Skeletal muscle cell (primary cell): ENCODE measurements at regions not wholly inside any gene's neighbourhood (a gene's known extent, or its start where the extent isn't known, plus 50 kb on each side); places are given as distances from the start of the nearest gene placed in this dataset.
A peak's percentile ranks its signal among the peaks of the same experiment; 100 is the strongest.
"Not testable (repeated sequence)": the region's sequence is repeated elsewhere in the genome, so short reads cannot be mapped to it uniquely, and the experiment has no call there.

Source experiments
- DNase-seq: peaks from one replicate; pipeline ENCODE4 v3.0.0-alpha.2; 2010; ENCODE audit warnings: low read depth
- H3K4me3 ChIP-seq: 2 replicates; pipeline ENCODE4 v1.5.1; 2011; ENCODE audit warnings: low read depth, mild to moderate bottlenecking, control low read depth, low read length, moderate library complexity

- DNase-seq, H3K4me3 ChIP-seq: not testable (repeated sequence)
Observed at GRCh38 chrX:25771853-25772252, 366.3 kb upstream of the MAGEB18 start.

GRCh38 chrX:25797796-25798195 lies 340.3 kb upstream of the MAGEB18 start:
- not testable (repeated sequence) for DNase-seq, H3K4me3 ChIP-seq

DNA sequence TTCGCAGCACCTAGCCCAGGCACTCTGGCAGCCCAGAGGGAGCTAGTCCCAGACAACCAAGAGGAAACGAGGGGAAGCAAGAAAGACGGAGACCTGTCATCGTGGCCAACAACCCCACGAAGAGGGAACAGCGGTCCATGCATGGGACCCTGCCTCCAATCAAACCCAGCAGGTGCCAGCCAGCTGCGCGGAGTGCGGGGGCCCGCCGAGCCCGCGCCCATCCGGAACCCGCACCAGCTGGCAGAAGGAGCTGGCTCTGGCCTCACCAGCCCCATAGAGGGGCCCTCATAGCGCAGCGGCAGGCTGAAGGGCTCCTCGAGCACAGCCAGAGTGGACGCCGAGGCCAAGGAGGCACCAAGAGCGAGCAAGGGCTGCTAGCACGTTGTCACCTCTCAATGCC lies 332.4 kb upstream of the MAGEB18 start:
- H3K4me3 ChIP-seq, result no peak overlapping the region
- DNase-seq, result no peak

GRCh38 chrX:25807022-25807421 lies 331.1 kb upstream of the MAGEB18 start:
- no peak for DNase-seq
- H3K4me3 ChIP-seq, result no peak overlapping the region

DNA sequence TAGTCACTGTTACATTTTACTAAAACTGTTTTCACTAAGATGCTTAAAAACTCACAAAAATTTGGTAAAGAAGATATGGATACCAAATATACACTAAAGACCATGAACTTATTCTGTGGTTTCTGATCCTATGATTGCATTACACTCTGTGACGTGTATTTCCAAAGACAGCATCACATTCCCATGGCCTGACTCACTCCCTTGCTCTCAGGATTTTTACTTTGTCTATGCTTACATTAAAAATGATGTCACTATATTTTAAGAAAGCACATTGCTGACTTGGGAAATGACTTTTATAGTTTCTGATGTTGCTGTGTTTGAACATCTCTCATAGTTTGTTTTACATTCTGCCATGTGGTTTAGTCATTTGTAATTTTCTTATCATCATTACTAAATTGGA lies 327.9 kb upstream of the MAGEB18 start:
- DNase-seq, result peak; percentile 49
- no peak overlapping the region for H3K4me3 ChIP-seq

DNA sequence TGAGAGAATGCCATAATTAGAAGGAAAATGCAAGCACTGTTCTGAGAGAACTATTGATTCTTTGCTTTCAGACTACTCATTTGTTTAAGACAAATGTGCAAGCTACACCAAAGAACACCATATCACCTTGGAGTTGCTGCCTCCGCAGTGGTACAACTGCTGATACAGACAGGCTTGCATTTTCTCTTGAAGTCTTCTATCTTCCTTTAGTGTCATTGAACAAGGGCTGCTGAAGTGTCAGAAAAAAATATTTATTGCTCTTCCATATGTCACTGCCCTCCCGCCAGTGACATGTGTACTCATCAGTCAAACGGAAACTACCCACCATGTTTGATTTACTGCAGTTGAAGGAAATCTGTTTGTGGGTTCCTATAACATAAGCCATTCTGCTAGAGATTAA lies 318.3 kb upstream of the MAGEB18 start:
- no peak overlapping the region for H3K4me3 ChIP-seq
- DNase-seq, result no peak

- H3K4me3 ChIP-seq, result no peak overlapping the region
- DNase-seq, result no peak
Observed at GRCh38 chrX:25851141-25851540, 287.0 kb upstream of the MAGEB18 start.

DNA sequence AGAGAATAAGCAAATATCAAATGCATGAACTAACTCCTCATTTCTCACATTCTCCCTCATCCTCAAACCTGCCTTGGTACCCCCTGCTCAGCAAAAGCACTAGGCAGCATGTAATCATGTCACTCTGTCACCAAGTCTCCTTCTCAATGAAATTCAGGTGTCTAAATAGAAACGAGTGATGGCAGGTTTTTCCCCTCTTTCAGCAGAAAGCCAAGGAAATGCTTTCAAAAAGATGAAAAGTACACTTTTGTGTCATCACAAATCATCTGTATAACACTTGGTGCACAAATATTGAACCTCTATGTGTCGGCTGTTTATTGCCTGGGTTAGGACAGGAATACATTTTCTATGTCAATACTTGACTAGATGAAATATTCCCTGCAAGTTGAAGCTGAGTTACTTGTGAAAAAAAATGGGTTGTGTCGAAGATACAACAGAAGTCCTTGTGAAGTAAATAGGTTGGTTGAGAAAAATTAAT lies 285.1 kb upstream of the MAGEB18 start:
- DNase-seq, result no peak
- no peak overlapping the region for H3K4me3 ChIP-seq

GRCh38 chrX:25858273-25858880 lies 279.8 kb upstream of the MAGEB18 start:
- no peak overlapping the region for H3K4me3 ChIP-seq
- DNase-seq, result peak; percentile 1

- H3K4me3 ChIP-seq, result no peak overlapping the region
- no peak for DNase-seq
Observed at GRCh38 chrX:25860322-25860721, 277.8 kb upstream of the MAGEB18 start.

- no peak overlapping the region for H3K4me3 ChIP-seq
- no peak for DNase-seq
Observed at GRCh38 chrX:25869761-25870160, 268.4 kb upstream of the MAGEB18 start.

DNA sequence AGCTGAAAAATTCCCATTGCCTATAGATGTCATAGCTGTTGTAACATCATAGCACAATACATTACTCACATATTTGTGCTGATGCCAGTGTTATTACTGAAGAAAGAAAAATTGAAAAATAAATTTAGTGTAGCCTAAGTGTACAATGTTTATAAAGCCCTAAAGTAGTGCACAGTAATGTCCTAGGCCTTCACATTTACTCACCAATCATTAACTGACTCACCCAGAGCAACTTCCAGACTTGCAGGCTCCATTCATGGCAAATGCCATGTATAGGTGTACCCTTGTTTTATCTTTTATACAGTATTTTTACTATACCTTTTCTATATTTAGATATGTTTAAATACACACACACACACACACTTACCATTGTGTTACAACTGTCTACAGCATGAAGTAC lies 265.4 kb upstream of the MAGEB18 start:
- peak; percentile 0 for DNase-seq
- H3K4me3 ChIP-seq, result no peak overlapping the region

DNA sequence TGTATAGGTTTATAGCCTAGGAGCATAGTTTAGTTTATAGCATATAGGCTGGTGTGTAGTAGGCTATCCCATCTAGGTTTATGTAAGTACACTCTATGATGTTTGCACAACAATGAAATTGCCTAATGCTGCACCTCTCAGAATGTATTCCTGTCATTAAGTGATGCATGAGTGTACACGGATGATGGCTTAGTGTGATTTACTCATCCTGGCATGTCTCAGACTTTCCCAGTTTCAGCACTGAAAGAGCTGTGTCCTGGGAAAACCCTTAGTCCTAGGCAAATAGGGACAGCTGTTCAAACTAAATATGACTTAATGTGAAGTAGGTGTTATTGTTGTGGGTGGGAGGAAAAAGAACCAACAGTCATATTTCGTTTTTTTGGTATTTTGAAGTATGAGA lies 264.9 kb upstream of the MAGEB18 start:
- H3K4me3 ChIP-seq, result no peak overlapping the region
- peak; percentile 79 for DNase-seq

- no peak overlapping the region for H3K4me3 ChIP-seq
- DNase-seq, result no peak
Observed at GRCh38 chrX:25878806-25879205, 259.3 kb upstream of the MAGEB18 start.

GRCh38 chrX:25882503-25882902 lies 255.6 kb upstream of the MAGEB18 start:
- DNase-seq, result not testable (repeated sequence)

GRCh38 chrX:25897758-25898157 lies 240.4 kb upstream of the MAGEB18 start:
- DNase-seq, result no peak
- H3K4me3 ChIP-seq, result no peak overlapping the region

More at GRCh38 chrX:25882503-25882902, 255.6 kb upstream of the MAGEB18 start:
- H3K4me3 ChIP-seq, result not testable (repeated sequence)

DNA sequence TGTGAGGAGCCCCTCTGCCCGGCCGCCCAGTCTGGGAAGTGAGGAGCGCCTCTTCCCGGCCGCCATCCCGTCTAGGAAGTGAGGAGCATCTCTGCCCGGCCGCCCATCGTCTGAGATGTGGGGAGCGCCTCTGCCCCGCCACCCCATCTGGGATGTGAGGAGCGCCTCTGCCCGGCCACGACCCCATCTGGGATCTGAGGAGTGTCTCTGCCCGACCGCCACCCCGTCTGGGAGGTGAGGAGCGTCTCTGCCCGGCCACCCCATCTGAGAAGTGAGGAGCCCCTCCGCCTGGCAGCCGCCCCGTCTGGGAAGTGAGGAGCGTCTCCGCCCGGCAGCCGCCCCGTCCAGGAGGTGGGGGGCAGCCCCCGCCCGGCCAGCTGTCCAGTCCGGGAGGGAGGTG lies 232.4 kb upstream of the MAGEB18 start:
- not testable (repeated sequence) for DNase-seq, H3K4me3 ChIP-seq

DNA sequence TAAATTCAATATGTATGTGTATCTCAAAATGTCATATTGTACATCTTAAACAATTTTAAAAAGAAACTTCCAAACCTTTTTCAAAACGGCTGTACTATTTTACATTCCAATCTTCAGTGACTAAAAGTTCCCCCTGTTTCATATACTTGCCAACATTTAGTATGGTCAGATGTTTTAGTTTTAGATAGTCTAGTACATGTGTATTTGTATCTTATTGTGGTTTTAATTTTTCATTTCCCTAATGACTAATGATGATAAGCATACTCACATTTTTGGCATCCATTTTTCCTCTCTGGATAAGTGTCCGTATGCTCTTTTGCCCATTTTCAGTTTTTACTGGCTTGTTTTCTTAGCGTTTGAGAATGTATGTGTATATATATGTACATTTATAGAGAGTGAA lies 212.2 kb upstream of the MAGEB18 start:
- H3K4me3 ChIP-seq, result no peak overlapping the region
- no peak for DNase-seq

DNA sequence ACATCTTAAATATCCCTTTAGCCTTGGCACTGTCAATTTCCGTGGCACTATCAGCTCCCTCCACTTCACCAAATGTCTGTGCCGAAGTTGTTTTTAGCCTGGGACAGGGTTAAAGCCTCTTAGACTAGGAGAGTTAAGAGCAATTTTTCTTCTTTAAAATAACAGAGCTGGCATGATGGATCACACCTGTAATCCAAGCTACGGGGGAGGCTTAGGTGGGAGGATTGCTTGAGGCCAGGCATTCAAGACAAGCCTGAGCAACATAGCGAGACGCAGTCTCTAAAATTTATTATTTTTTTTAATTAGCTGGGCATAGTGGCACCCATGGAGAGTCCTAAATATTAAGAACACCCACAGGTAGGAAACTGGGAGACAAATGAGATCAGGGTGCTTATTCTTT lies 209.8 kb upstream of the MAGEB18 start:
- H3K4me3 ChIP-seq, result no peak overlapping the region
- DNase-seq, result no peak

GRCh38 chrX:25941087-25941486 lies 197.1 kb upstream of the MAGEB18 start:
- no peak overlapping the region for H3K4me3 ChIP-seq

GRCh38 chrX:25941559-25942250 lies 196.4 kb upstream of the MAGEB18 start:
- no peak overlapping the region for H3K4me3 ChIP-seq
- DNase-seq, result no peak

More at GRCh38 chrX:25941087-25941486, 197.1 kb upstream of the MAGEB18 start:
- DNase-seq, result peak; percentile 18
